IMR-90 (cell line): ENCODE measurements at regions not wholly inside any gene's neighbourhood (a gene's known extent, or its start where the extent isn't known, plus 50 kb on each side); places are given as distances from the start of the nearest gene placed in this dataset.

Source experiments
- ATAC-seq: fragments of 200-7000 bp; cut with Tn5 transposase; 2 replicates; pipeline ENCODE4 v1.9.1; 2020; ENCODE audit warnings: low read depth, mild to moderate bottlenecking, moderate library complexity
- BruUV-seq: library from RNA; stranded (reverse); fragments of 400-500 nt; replicated peaks from 2 replicates; lab custom pipeline; 2021; lab: Mats Ljungman, UMichigan
- CTCF ChIA-PET: fragments of 300-600 bp; formaldehyde crosslinking; extraction: SDS; loops from one replicate; lab custom pipeline; 2021; ENCODE audit warnings: antibody characterized with exemption; lab: Yijun Ruan, JAX
- POLR2A ChIA-PET: fragments of 300-600 bp; sonication (Branson Sonifier 250); formaldehyde crosslinking; loops from one replicate; lab custom pipeline; 2022; ENCODE audit warnings: antibody characterized with exemption; ENCODE audit not compliant: unreplicated experiment; lab: Charles Lee
- DNase-seq: peaks from one replicate; pipeline ENCODE4 v3.0.0; 2013
- H2AFZ ChIP-seq: replicated peaks from 2 replicates; pipeline ENCODE3; 2013; ENCODE audit warnings: low read length, mild to moderate bottlenecking; ENCODE audit not compliant: poor library complexity
- H2AK5ac ChIP-seq: 2 replicates; pipeline ENCODE4 v1.6.1; 2013; ENCODE audit warnings: low read depth, low read length, inconsistent platforms
- H2AK9ac ChIP-seq: replicated peaks from 2 replicates; pipeline ENCODE3; 2013; ENCODE audit warnings: mild to moderate bottlenecking, low read depth, low read length, moderate library complexity; ENCODE audit not compliant: poor library complexity
- H2BK120ac ChIP-seq: 2 replicates; pipeline ENCODE4 v1.6.1; 2013; ENCODE audit warnings: low read depth, low read length, inconsistent platforms
- H2BK15ac ChIP-seq: 3 replicates; pipeline ENCODE4 v1.6.1; 2013; ENCODE audit warnings: low read depth, low read length, inconsistent platforms
- H2BK20ac ChIP-seq: 2 replicates; pipeline ENCODE4 v1.6.1; 2013; ENCODE audit warnings: low read depth, mild to moderate bottlenecking, inconsistent platforms, low read length, moderate library complexity
- H2BK5ac ChIP-seq: 2 replicates; pipeline ENCODE4 v1.6.1; 2013; ENCODE audit warnings: mild to moderate bottlenecking, low read depth, low read length, inconsistent platforms; ENCODE audit not compliant: poor library complexity, severe bottlenecking
- H3K14ac ChIP-seq: replicated peaks from 2 replicates; pipeline ENCODE4 v1.6.1; 2013; ENCODE audit warnings: low read depth, low read length, inconsistent platforms
- H3K18ac ChIP-seq: 2 replicates; pipeline ENCODE4 v1.6.1; 2013; ENCODE audit warnings: low read depth, low read length, control low read depth
- H3K23ac ChIP-seq: 2 replicates; pipeline ENCODE4 v1.6.1; 2013; ENCODE audit warnings: low read depth, low read length, inconsistent platforms
- H3K27ac ChIP-seq: 2 replicates; pipeline ENCODE4 v1.5.1; 2013; ENCODE audit warnings: mild to moderate bottlenecking, control low read depth, low read length; ENCODE audit not compliant: insufficient read depth
- H3K27me3 ChIP-seq: 2 replicates; pipeline ENCODE4 v1.6.1; 2013; ENCODE audit warnings: low read length; ENCODE audit not compliant: control insufficient read depth, insufficient read depth
- H3K36me3 ChIP-seq: 2 replicates; pipeline ENCODE4 v1.6.1; 2013; ENCODE audit warnings: low read length, mixed read lengths; ENCODE audit not compliant: control insufficient read depth, insufficient read depth
- H3K4ac ChIP-seq: 2 replicates; pipeline ENCODE4 v1.6.1; 2013; ENCODE audit warnings: low read depth, low read length, inconsistent platforms
- H3K4me1 ChIP-seq: 2 replicates; pipeline ENCODE4 v1.6.1; 2013; ENCODE audit warnings: low read length, mixed read lengths; ENCODE audit not compliant: control insufficient read depth, insufficient read depth
- H3K4me2 ChIP-seq: 2 replicates; pipeline ENCODE4 v1.6.1; 2013; ENCODE audit warnings: low read depth, mild to moderate bottlenecking, control low read depth, low read length, moderate library complexity
- H3K4me3 ChIP-seq: 2 replicates; pipeline ENCODE4 v1.5.1; 2013; ENCODE audit warnings: low read depth, mild to moderate bottlenecking, control low read depth, low read length, moderate library complexity; ENCODE audit not compliant: insufficient read depth
- H3K56ac ChIP-seq: 2 replicates; pipeline ENCODE4 v1.6.1; 2013; ENCODE audit warnings: low read length, inconsistent platforms; ENCODE audit not compliant: insufficient read depth; ENCODE audit errors: extremely low read depth
- H3K79me1 ChIP-seq, 2 experiments: 2 replicates each; pipeline ENCODE4 v1.6.1; 2013; ENCODE audit warnings: low read length in 2 of 2, inconsistent platforms in 1 of 2, low read depth in 1 of 2
- H3K9ac ChIP-seq: 2 replicates; pipeline ENCODE4 v1.6.1; 2013; ENCODE audit warnings: low read depth, low read length, control low read depth
- H3K9me1 ChIP-seq: 2 replicates; pipeline ENCODE4 v1.6.1; 2013; ENCODE audit warnings: low read length, inconsistent platforms; ENCODE audit not compliant: insufficient read depth
- H3K9me3 ChIP-seq: 2 replicates; pipeline ENCODE4 v1.6.1; 2013; ENCODE audit warnings: low read length; ENCODE audit not compliant: control insufficient read depth, insufficient read depth
- H4K20me1 ChIP-seq: 2 replicates; pipeline ENCODE4 v1.6.1; 2013; ENCODE audit warnings: low read length, inconsistent platforms; ENCODE audit not compliant: insufficient read depth
- H4K5ac ChIP-seq: 2 replicates; pipeline ENCODE4 v1.6.1; 2013; ENCODE audit warnings: mild to moderate bottlenecking, low read depth, low read length, control low read depth
- H4K8ac ChIP-seq, 2 experiments: 2 replicates each; pipeline ENCODE4 v1.6.1; 2013; ENCODE audit warnings: low read depth in 2 of 2, low read length in 2 of 2, control low read depth in 1 of 2, inconsistent platforms in 1 of 2
- H4K91ac ChIP-seq: 2 replicates; pipeline ENCODE4 v1.6.1; 2013; ENCODE audit warnings: low read depth, low read length, inconsistent platforms; ENCODE audit not compliant: insufficient read depth
- BHLHE40 ChIP-seq: fragments of 150-350 bp; IDR thresholded peaks from 2 replicates; pipeline ENCODE4 v1.6.1; 2016; ENCODE audit warnings: mild to moderate bottlenecking, low read depth, low read length
- CTCF ChIP-seq: conservative IDR thresholded peaks from 2 replicates; pipeline ENCODE4 v1.5.1; 2012; ENCODE audit warnings: mild to moderate bottlenecking, low read depth, low read length, improper control_type of control experiment
- FOS ChIP-seq: fragments of 150-350 bp; IDR thresholded peaks from 2 replicates; pipeline ENCODE4 v1.6.1; 2016; ENCODE audit warnings: low read depth, low read length
- POLR2A ChIP-seq: IDR thresholded peaks from 2 replicates; pipeline ENCODE4 v1.6.1; 2012; ENCODE audit warnings: mild to moderate bottlenecking, low read depth, low read length
- RAD21 ChIP-seq: IDR thresholded peaks from 2 replicates; pipeline ENCODE4 v1.6.1; 2012; ENCODE audit warnings: low read length, improper control_type of control experiment
- SMC3 ChIP-seq: fragments of 150-350 bp; IDR thresholded peaks from 2 replicates; pipeline ENCODE4 v1.6.1; 2016; ENCODE audit warnings: low read depth, mild to moderate bottlenecking, antibody characterized with exemption, low read length, moderate library complexity
- WGBS, 2 experiments: methylation state at CpG; one replicate each; pipeline versions ENCODE4 v1.1.5 to v1.1.7; 2013; ENCODE audit warnings: missing lambda C conversion rate in 2 of 2; ENCODE audit not compliant: insufficient read length in 1 of 2; ENCODE audit errors: extremely low coverage in 2 of 2; 5-methylcytosine and 5-hydroxymethylcytosine counted together
- dilution Hi-C: fragments of 300-500 bp; cut with HindIII; formaldehyde crosslinking; loops from one replicate; pipeline ENCODE4 v1.14.3; 2018; ENCODE audit warnings: low sequenced_read_pairs; ENCODE audit not compliant: unreplicated experiment
- in situ Hi-C: fragments of 300-500 bp; cut with MboI; formaldehyde crosslinking; loops from 3 replicates; pipeline ENCODE4 v1.14.3; 2019; ENCODE audit warnings: low sequenced_read_pairs, inconsistent platforms, mixed read lengths
- intact Hi-C: fragments of 100-400 bp; cut with micrococcal nuclease; formaldehyde crosslinking; loops from 2 replicates; pipeline ENCODE4 v1.10.0; 2022

GRCh38 chr3:76097589-76097969, 312.2 kb upstream of the ZNF717 start:
- no TSS peak for BruUV-seq
- no peak overlapping the region for H2BK120ac ChIP-seq
- H3K9me3 ChIP-seq: no peaks in the 10 kb centered on the region
- no peak overlapping the region for H3K18ac ChIP-seq
- ATAC-seq (no peak), DNase-seq (peak; percentile 6)
- H3K27me3 ChIP-seq: no peaks in the 10 kb centered on the region
- no peak overlapping the region for H2BK15ac ChIP-seq
- H4K91ac ChIP-seq: no peak overlapping the region
- no peaks in the 10 kb centered on the region for H4K20me1 ChIP-seq
- CTCF ChIA-PET: interaction anchor here (1.3 kb wide), 1 partner anchor 52 kb away, joined by 4 read pairs; no protein-coding TSS in a partner anchor
- TF ChIP-seq FOS: no peak
- no peak for TF ChIP-seq BHLHE40
- no peak for TF ChIP-seq RAD21
- no peak for TF ChIP-seq CTCF
- TF ChIP-seq SMC3: no peak
- no peak for TF ChIP-seq POLR2A
- H2AK5ac ChIP-seq: no peak overlapping the region
- H3K9ac ChIP-seq: no peak overlapping the region
- dilution Hi-C loops: no loop called here
- H4K8ac ChIP-seq: no peak overlapping the region
- H3K14ac ChIP-seq: no peak overlapping the region
- no peak overlapping the region for H3K4ac ChIP-seq
- no peak overlapping the region for H2AK9ac ChIP-seq
- H3K4me1 ChIP-seq: no peaks in the 10 kb centered on the region; the same call in 1 of the 2 replicates
- no peak overlapping the region for H2AFZ ChIP-seq
- H3K36me3 ChIP-seq: no peaks in the 10 kb centered on the region
- H2BK20ac ChIP-seq: no peak overlapping the region
- H3K4me3 ChIP-seq: no peak overlapping the region
- no peak overlapping the region for H3K27ac ChIP-seq
- no peak overlapping the region for H3K56ac ChIP-seq
- POLR2A ChIA-PET: no interaction called here
- intact Hi-C loops: no loop called here
- WGBS, 2 experiments: no CpG with 5 or more reads among the region's 3 CpGs
- no peak overlapping the region for H2BK5ac ChIP-seq
- no peak overlapping the region for H4K5ac ChIP-seq
- no peak overlapping the region; the same call in 1 of the 2 replicates for H3K4me2 ChIP-seq
- in situ Hi-C loops: no loop called here
- H3K79me1 ChIP-seq: no peaks in the 10 kb centered on the region
- H3K9me1 ChIP-seq: no peaks in the 10 kb centered on the region
- H3K23ac ChIP-seq: no peak overlapping the region
